GM18907 (cell line): ENCODE measurements at regions not wholly inside any gene's neighbourhood (a gene's known extent, or its start where the extent isn't known, plus 50 kb on each side); places are given as distances from the start of the nearest gene placed in this dataset.
"Not testable (repeated sequence)": the region's sequence is repeated elsewhere in the genome, so short reads cannot be mapped to it uniquely, and the experiment has no call there.

Experiments
- ATAC-seq: cut with Tn5 transposase; IDR thresholded peaks from one replicate; pipeline ENCODE4 v1.9.1; 2021; ENCODE audit warnings: mild to moderate bottlenecking, moderate library complexity; ENCODE audit not compliant: unreplicated experiment

DNA sequence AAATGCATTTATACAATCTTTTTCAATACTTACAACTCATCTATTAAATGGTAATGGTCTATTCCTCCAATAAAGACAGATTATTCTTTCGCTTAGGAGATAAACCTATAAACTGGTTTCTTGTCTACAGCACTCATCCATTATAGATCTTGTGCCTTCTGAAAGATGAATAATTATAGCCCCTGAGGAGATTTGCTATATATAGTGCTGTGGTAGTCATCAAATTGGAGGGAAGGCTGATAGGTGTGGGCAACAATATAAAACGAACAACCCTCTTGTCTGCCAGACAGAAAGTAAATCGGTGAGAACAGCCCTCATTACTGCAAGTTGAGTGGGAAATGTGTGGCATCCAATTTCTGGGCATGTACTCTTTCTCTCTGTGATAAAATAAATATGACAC is 292.5 kb upstream of the CNR1 start:
- ATAC-seq, result no peak

GRCh38 chr6:88456221-88456859 is 290.2 kb upstream of the CNR1 start:
- no peak for ATAC-seq

- ATAC-seq, result no peak
These were observed 289.2 kb upstream of the CNR1 start for GRCh38 chr6:88455317-88455716.

DNA sequence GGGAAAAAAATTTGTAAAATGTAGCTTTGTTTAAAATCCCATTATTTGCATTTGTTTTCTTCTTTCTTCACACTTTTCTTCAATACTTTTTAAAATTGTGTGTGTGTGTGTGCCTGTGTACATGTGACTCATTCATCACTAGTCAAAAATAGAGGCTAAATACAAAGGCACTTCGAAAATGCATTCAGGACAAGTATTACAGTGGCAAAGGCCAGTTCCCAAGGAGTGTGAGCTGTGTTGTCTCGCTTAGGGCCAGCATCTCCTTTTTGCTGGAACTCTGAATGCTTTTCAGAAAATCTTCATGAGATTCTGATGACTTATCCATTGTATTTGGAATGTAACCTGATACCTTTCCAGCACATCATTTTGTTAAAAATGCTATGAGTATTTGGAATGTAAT is 288.5 kb upstream of the CNR1 start:
- no peak for ATAC-seq

DNA sequence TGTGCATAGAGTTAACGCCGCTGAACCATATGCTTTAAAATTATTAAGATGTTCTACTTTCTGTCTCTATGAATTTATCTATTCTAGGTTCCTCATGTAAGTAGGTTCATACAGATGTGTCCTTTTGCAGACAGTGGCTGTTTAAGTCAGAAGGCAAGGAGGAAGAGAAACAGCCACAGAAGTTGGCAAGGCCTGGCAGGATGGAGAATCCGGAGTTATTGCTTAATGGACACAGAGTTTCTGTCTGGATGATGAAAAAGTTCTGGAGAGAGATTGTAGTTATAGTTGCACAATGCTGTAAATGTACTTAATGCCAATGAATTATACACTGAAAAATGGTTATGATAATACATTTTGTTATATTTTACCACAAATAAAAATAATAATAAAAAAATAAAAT is 283.6 kb upstream of the CNR1 start:
- ATAC-seq, result no peak

DNA sequence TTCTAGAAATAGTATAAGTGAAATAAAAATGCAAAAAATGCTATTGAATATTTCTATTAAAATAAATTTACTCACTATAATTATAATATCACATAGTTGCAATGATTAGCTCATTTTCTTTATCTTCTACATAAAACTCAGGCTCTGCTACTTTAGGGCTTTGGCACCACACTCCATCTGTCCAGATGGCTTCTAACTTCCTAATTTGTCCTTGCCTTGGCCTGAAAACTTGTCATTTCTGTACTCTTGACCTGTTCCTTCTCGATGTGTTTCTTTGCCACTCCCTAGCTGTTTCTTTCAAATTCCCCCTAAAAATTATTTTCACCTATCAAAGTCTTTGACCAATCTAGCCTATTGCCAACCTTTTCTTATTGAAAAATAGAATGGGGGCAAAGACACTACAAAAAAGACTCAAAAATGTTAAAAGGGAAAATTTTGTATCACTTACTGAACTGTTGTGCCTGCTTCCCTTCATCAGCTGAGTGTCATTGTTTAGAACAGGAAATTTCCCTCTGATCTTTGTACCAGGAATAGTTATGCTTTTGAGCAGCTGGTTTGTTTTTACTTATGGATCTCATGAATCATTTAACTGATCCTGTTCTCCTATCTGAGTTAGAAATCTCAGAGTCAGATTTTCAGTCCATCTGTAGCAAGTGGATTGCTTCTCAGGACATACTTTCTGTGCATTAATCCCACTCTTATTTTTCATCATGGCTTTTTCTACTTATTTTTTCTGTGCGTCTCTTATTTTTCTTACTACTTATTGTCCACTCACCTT is 279.2 kb upstream of the CNR1 start:
- ATAC-seq, result no peak

- ATAC-seq, result peak; percentile 82
These were observed 277.4 kb upstream of the CNR1 start for GRCh38 chr6:88443554-88443953.

DNA sequence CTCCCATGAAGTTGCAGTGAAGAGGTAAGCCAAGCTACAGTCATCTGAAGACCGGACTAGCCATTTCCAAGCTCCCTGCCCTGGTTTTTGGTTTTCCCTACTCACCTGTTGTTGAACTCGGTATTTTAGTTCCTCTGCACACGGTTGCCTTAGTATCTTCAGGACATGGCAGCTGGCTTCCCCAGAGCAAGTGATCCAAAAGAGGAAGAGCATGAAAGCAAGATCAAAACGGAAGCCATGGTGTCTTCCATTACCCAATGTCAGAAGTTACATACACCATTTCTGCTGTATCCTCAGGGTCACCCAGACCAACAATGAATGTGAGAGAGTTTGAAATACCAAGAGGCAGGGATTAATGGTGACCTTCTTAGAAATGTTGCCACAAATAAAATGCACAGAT is 276.6 kb upstream of the CNR1 start:
- no peak for ATAC-seq

GRCh38 chr6:88441346-88441745 is 275.2 kb upstream of the CNR1 start:
- no peak for ATAC-seq

DNA sequence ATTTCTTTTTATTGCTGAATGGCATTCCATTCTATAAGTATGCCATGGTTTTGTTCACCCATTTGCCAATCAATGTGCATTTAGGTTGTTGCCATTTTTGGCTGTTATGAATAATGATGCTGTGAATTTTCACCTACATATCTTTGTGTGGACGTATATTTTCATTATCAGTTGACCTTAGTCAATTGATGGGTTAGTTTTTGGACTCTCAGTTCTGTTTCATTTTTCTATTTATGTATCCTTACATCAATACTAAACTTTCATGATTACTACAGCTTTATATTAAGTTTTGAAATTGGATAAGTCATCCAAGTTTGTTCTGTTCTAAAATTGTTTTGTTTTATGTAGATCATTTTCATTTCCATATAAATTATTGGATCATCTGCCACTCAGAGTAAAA is 261.9 kb upstream of the CNR1 start:
- no peak for ATAC-seq

DNA sequence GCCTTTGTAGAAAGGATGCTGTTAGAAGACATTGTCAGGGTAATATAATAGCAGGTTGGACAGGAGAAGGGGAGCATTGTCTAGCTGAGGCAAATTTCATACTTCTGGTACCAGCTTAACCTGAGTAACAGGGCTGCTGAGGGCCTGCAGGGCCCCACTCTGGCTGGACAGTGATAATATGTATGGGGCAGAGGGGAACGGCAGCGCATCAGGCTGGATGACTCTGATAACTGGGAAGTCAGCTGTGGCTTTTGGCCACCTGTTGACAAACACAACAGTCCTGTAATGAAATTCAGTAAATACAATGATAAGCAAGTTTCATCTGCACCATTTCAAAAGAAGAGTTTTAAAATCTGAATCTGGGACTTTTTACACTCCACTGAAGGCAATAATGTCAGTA is 259.9 kb upstream of the CNR1 start:
- ATAC-seq, result no peak

- no peak for ATAC-seq
These were observed 256.7 kb upstream of the CNR1 start for GRCh38 chr6:88422831-88423230.

- ATAC-seq, result not testable (repeated sequence)
These were observed 254.9 kb upstream of the CNR1 start for GRCh38 chr6:88420967-88421488.

DNA sequence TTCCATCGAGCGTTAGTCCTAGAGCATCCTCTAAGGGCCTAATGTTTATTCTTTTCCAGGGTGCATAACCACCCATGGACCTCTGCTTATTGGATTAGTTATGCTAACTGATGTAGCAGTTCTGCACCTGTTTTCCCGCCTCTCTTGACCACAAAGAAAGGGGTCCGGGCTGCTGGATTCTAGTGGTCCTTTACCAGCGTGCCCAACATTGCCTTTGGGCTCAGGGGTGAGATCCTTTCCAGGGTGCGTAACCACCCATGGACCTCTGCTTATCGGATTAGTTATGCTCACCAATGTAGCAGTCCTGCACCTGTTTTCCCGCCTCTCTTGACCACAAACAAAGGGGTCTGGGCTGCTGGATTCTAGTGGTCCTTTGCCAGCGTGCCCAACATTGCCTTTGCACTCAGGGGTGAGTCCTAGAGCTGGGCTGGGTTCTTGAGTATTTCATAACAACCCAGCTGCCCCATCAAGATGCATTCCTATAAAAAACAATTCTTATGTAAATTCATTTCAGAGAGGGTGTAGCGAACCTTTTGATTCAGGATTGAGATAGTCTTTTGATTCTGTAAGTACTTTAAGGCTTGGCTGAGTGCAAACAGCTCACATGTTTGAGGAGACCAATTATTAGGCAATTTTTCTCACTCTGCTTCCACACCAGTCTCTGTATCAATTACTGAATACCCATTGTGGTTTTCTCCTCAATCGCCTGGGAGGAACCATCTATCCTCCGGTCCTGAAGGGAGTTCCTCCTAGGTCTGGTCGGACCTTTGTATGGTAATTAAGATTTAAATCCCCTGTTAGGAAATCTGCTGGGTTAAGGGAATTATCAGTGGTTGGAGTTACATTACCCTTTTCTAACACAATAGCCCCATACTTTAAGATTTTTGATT is 253.0 kb upstream of the CNR1 start:
- not testable (repeated sequence) for ATAC-seq

DNA sequence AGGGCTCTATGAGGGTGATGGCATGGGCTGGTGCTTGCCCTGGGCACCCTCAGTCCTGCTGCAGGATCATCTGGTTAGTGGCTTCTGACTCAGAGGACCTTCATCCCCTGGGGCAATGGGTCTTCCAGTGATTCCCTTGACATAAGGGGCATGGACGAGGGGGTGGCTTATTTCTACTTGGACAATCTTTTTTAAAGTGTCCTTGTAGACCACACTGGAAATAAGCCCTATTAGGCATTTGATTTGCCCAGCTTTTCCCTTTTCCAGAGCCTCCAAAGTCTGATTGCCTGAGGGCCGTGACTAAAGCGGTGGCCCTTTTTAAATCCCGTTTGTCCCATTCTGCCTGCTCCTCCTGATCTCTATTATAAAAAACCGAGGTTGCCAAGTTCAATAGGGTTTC is 251.2 kb upstream of the CNR1 start:
- ATAC-seq, result not testable (repeated sequence)

- no peak for ATAC-seq
These were observed 247.3 kb upstream of the CNR1 start for GRCh38 chr6:88413459-88413858.

GRCh38 chr6:88408355-88408754 is 242.2 kb upstream of the CNR1 start:
- not testable (repeated sequence) for ATAC-seq

- ATAC-seq, result not testable (repeated sequence)
These were observed 240.5 kb upstream of the CNR1 start for GRCh38 chr6:88406674-88407073.

DNA sequence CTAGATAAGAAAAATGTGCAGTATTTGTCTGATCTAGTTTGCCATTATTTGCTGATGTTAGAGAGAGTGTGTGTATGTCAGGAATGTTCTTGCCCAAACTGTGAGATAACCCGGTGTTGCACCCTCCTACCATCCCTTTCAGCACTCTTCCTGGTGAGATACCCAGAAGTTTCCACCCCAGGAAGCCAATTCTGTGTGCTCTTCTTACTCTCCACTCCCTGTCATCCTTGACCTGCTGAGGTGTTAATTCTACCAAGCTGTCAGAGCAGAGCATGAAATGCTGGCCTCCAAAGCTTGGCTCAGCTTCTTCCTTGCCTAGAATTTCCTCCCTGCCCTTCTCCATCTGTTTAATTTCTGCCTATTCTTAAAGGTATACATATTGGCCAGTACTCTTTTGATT is 237.3 kb upstream of the CNR1 start:
- ATAC-seq, result no peak

- no peak for ATAC-seq
These were observed 236.8 kb upstream of the CNR1 start for GRCh38 chr6:88402909-88403308.

- ATAC-seq, result not testable (repeated sequence)
These were observed 224.9 kb upstream of the CNR1 start for GRCh38 chr6:88390998-88391397.
